RWPE2 (cell line): ENCODE measurements at regions not wholly inside any gene's neighbourhood (a gene's known extent, or its start where the extent isn't known, plus 50 kb on each side); places are given as distances from the start of the nearest gene placed in this dataset.

Experiments
- ATAC-seq: fragments of 200-7000 bp; cut with Tn5 transposase; 3 replicates; pipeline ENCODE4 v1.9.1; 2021; ENCODE audit warnings: low read depth
- DNase-seq: peaks from one replicate; pipeline ENCODE4 v3.0.0-alpha.2; 2020; ENCODE audit warnings: low spot score
- H3K27ac ChIP-seq: fragments of 450-650 bp; 2 replicates; pipeline ENCODE4 v1.5.1; 2017; ENCODE audit warnings: mild to moderate bottlenecking; ENCODE audit not compliant: poor library complexity, severe bottlenecking
- H3K27me3 ChIP-seq: fragments of 250-450 bp; sonication (Bioruptor Pico); 2 replicates; pipeline ENCODE4 v1.5.1; 2021; ENCODE audit warnings: mild to moderate bottlenecking, moderate library complexity; ENCODE audit not compliant: insufficient read depth, poor library complexity, severe bottlenecking
- H3K36me3 ChIP-seq: fragments of 250-450 bp; sonication (Bioruptor Pico); 2 replicates; pipeline ENCODE4 v1.5.1; 2020; ENCODE audit warnings: low read depth, mild to moderate bottlenecking, moderate library complexity
- H3K4me1 ChIP-seq: fragments of 250-450 bp; sonication (Bioruptor Pico); 2 replicates; pipeline ENCODE4 v1.5.1; 2021; ENCODE audit warnings: mild to moderate bottlenecking, moderate library complexity; ENCODE audit not compliant: insufficient read depth, poor library complexity, severe bottlenecking
- H3K4me3 ChIP-seq: fragments of 250-450 bp; sonication (Bioruptor Pico); 2 replicates; pipeline ENCODE4 v1.5.1; 2021; ENCODE audit warnings: mild to moderate bottlenecking, moderate library complexity; ENCODE audit not compliant: severe bottlenecking
- H3K9me3 ChIP-seq: fragments of 250-450 bp; sonication (Bioruptor Pico); 2 replicates; pipeline ENCODE4 v1.5.1; 2021; ENCODE audit warnings: mild to moderate bottlenecking, moderate library complexity; ENCODE audit not compliant: severe bottlenecking
- TF ChIP-seq, protein P1 (sequence below): fragments of 450-650 bp; IDR thresholded peaks from one replicate; pipeline ENCODE4 v1.5.1; 2017; ENCODE audit warnings: mild to moderate bottlenecking, moderate library complexity; ENCODE audit not compliant: poor library complexity, severe bottlenecking

GRCh38 chr11:130573767-130574166 is 125.3 kb downstream of the ADAMTS15 start:
- H3K4me1 ChIP-seq: no peaks in the 10 kb centered on the region
- no peak for DNase-seq

DNA sequence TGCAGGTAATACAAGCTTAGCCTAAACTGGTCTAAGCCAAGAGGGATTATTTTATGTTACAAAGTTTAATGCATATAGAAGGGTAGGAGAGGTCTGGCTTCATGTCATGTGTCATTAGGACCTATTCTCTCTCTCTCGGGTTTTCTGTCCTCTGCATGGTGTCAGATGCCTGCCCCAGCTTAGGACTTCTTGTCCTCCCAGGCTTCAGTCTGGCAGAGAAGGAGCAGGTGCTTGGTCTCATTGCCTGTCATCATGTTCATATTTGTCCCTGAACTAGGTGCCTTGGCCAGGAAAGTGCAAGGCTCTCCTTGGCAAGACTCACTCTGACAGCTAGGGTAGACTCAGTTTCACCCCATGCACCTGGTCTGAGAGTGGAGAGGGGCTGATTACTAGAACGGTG is 126.3 kb downstream of the ADAMTS15 start:
- H3K9me3 ChIP-seq: no peaks in the 10 kb centered on the region
- H3K27ac ChIP-seq: no peak overlapping the region
- no peak for ATAC-seq
- H3K4me1 ChIP-seq: peaks cover 3% of the 10 kb centered on the region
- TF ChIP-seq, protein P1, sequence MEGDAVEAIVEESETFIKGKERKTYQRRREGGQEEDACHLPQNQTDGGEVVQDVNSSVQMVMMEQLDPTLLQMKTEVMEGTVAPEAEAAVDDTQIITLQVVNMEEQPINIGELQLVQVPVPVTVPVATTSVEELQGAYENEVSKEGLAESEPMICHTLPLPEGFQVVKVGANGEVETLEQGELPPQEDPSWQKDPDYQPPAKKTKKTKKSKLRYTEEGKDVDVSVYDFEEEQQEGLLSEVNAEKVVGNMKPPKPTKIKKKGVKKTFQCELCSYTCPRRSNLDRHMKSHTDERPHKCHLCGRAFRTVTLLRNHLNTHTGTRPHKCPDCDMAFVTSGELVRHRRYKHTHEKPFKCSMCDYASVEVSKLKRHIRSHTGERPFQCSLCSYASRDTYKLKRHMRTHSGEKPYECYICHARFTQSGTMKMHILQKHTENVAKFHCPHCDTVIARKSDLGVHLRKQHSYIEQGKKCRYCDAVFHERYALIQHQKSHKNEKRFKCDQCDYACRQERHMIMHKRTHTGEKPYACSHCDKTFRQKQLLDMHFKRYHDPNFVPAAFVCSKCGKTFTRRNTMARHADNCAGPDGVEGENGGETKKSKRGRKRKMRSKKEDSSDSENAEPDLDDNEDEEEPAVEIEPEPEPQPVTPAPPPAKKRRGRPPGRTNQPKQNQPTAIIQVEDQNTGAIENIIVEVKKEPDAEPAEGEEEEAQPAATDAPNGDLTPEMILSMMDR: no peak
- DNase-seq: no peak
- H3K36me3 ChIP-seq: no peaks in the 10 kb centered on the region
- no peak overlapping the region for H3K4me3 ChIP-seq
- H3K27me3 ChIP-seq: no peaks in the 10 kb centered on the region

More at GRCh38 chr11:130573767-130574166, 125.3 kb downstream of the ADAMTS15 start:
- H3K9me3 ChIP-seq: no peaks in the 10 kb centered on the region
- TF ChIP-seq, protein P1: no peak
- ATAC-seq: peak; percentile 44; the same call in 2 of the 3 replicates
- H3K36me3 ChIP-seq: no peaks in the 10 kb centered on the region
- no peak overlapping the region for H3K27ac ChIP-seq
- no peak overlapping the region for H3K4me3 ChIP-seq
- H3K27me3 ChIP-seq: no peaks in the 10 kb centered on the region

- H3K4me1 ChIP-seq: peaks cover 15% of the 10 kb centered on the region
- no peak overlapping the region for H3K4me3 ChIP-seq
- TF ChIP-seq, protein P1: no peak
- no peaks in the 10 kb centered on the region for H3K9me3 ChIP-seq
- no peaks in the 10 kb centered on the region for H3K27me3 ChIP-seq
- ATAC-seq (no peak), DNase-seq (no peak)
- H3K36me3 ChIP-seq: no peaks in the 10 kb centered on the region
- H3K27ac ChIP-seq: no peak overlapping the region
Observed at GRCh38 chr11:130576146-130576545, 127.7 kb downstream of the ADAMTS15 start.

DNA sequence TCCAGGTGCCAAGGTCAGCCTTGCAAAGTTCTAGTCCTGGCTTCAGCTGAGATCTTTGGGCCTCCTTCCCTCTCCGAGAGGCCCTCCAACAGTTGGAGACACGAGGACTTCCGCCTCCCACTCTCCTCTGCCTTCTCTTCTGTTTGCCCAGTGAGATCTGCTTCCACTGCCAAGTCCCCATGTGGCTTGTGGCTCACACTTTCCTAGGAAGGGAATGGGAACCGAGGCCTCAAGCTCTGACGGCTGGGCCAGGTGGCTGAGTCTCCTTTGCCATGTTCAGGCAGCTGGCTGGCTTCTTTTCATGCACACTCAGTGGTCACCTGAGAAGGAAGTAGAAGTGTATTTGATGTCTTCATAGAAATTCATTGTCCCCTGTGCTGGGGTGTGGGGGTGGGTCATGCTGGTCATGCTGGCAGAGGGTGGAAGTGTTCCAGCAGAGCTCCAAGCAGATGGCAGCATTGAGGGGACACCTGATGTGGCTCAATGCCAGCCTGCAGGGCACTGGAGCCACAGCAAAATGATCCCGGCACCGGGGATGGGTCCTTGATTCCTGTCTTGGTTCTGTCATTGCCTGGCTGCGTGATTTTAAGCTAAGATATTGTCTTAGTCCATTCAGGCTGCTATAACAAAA is 130.4 kb downstream of the ADAMTS15 start:
- TF ChIP-seq, protein P1: no peak
- H3K27me3 ChIP-seq: no peaks in the 10 kb centered on the region
- DNase-seq: no peak
- no peak overlapping the region for H3K4me3 ChIP-seq
- peak overlapping the region; percentile 97 for H3K27ac ChIP-seq
- no peak for ATAC-seq
- H3K9me3 ChIP-seq: no peaks in the 10 kb centered on the region
- H3K4me1 ChIP-seq: peaks cover 23% of the 10 kb centered on the region
- no peaks in the 10 kb centered on the region for H3K36me3 ChIP-seq

DNA sequence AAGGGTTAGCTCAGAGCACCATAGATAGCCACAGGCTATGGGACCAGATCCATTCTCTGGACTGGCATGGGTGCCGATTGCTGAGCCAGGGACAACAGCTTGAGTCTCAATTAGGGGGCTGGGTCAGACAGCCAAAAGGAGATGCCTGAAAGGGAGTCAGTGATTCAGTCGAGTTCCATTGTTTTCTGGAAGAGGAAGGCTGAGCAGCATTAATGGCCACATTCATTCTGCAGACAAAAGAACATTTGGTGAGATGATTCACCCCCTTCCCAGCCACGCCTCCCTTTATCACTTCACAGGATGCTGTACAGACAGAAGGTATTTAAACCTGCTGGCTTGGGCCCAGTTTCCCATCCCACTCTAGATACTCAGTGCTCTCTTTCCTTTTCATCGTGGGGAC is 131.9 kb downstream of the ADAMTS15 start:
- Histone ChIP-seq H3K9me3 (no peaks in the 10 kb centered on the region), H3K4me1 (peaks cover 23% of the 10 kb centered on the region), H3K36me3 (no peaks in the 10 kb centered on the region), H3K27me3 (no peaks in the 10 kb centered on the region), H3K4me3 (no peak overlapping the region), H3K27ac (peak overlapping the region; percentile 97)
- ATAC-seq: peak; percentile 93
- TF ChIP-seq, protein P1: no peak
- DNase-seq: peak; percentile 91
